A673 (cell line): ENCODE measurements at regions not wholly inside any gene's neighbourhood (a gene's known extent, or its start where the extent isn't known, plus 50 kb on each side); places are given as distances from the start of the nearest gene placed in this dataset.

Experiments used
- CTCF ChIP-seq: fragments of 300-800, 200-600 bp; sonication (generic); conservative IDR thresholded peaks from 2 replicates; pipeline ENCODE4 v1.5.1; 2017; ENCODE audit warnings: low read depth, mild to moderate bottlenecking, antibody characterized with exemption, low read length, moderate library complexity, mixed read lengths
- EZH2 ChIP-seq: fragments of 200-600 bp; sonication (generic); IDR thresholded peaks from 2 replicates; pipeline ENCODE4 v1.6.1; 2017; ENCODE audit warnings: borderline replicate concordance, low read depth, mild to moderate bottlenecking, mixed read lengths, antibody characterized with exemption, low read length; ENCODE audit not compliant: poor library complexity, severe bottlenecking

- no peak for TF ChIP-seq CTCF
- no peak for TF ChIP-seq EZH2
These were observed 95.9 kb upstream of the JAG1 start for GRCh38 chr20:10769700-10770099.
